ENCODE measurements at regions not wholly inside any gene's neighbourhood (a gene's known extent, or its start where the extent isn't known, plus 50 kb on each side); places are given as distances from the start of the nearest gene placed in this dataset.

DNA sequence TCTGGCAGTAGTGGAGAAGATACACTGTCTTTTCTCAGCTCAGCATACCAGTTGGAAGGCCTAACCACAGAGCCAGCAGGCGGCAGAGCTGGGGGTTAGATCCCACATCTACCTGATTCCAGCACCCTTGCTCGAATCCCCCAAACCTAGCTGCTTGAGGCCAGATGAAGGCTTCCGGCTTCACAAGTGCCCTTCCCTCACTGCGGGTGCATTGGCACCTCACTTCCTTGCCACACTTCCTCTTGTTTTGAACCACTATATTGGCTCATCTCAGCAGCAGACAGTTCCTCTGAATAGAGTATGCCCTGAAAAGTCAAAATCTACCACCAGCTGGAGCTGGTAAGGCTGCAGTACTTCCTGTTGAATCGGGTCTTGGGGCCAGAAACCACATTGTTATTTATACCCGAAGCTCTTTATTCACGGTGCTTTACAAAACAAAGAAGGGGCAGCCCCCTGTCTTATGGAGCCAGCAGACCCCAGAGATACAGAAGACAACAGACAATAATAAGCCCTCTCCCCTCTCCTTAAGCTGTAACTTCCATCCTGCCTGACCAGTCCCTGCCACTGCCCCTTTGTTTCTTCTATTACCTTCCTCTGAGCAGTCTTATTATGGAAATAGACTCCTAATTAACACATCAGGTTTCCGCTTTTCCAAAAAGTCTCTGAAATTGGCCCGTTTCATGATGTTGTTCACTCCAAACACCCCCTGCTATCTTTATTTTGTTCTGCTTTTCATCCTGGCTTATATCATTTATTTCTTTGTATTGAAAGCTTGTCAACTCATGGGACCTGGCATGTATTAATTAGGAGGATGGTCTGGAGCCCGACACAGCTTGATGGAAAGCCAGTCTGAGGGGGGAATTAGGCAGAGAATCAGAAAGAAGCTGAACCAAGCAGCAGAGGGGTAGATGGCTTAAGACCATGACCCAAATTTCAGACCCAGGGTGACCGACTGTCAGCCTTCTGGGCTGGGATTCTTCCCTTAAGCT lies 233.5 kb downstream of the EFCAB11 start:
- BruUV-seq (replicated peaks), result no TSS peak
- FAIRE-seq, result no peak
- SMC1A ChIA-PET (ENCODE audit: uncharacterized antibody, unreplicated experiment), result interaction anchor here (0.5 to 0.6 kb wide), 2 partner anchors 85 to 193 kb away, joined by 3 to 4 read pairs; no protein-coding TSS in a partner anchor
- Histone ChIP-seq H3K27me3 (replicated peaks in 1 of 2; ENCODE audit: control insufficient read depth in 2 of 2, insufficient read depth in 2 of 2, low read length in 1 of 2) (no peaks in the 10 kb centered on the region), H3K27ac (ENCODE audit: control insufficient read depth, insufficient read depth) (no peak overlapping the region), H3K79me2 (ENCODE audit: control insufficient read depth, insufficient read depth, low read length) (no peaks in the 10 kb centered on the region), H3K4me2 (ENCODE audit: control insufficient read depth, insufficient read depth) (peak overlapping the region; percentile 38; the same call in 1 of the 2 replicates), H4K20me1 (ENCODE audit: control insufficient read depth, insufficient read depth) (no peaks in the 10 kb centered on the region), H2AFZ (ENCODE audit: control insufficient read depth, low read depth, low read length) (peak overlapping the region; percentile 53), H3K4me1 (ENCODE audit: control insufficient read depth, insufficient read depth, low read length) (peaks cover 24% of the 10 kb centered on the region), H3K36me3 (ENCODE audit: control insufficient read depth in 2 of 2, insufficient read depth in 2 of 2, low read length in 1 of 2) (no peaks in the 10 kb centered on the region), H3K4me3 (no peak overlapping the region), H3K9ac (ENCODE audit: control insufficient read depth, insufficient read depth, low read length) (no peak overlapping the region), H3K9me3 (replicated peaks; ENCODE audit: control insufficient read depth, insufficient read depth, low read length) (no peaks in the 10 kb centered on the region)
- CTCF ChIA-PET, result interaction anchor here (0.7 to 1.2 kb wide), 2 partner anchors 30 to 1020 kb away, joined by 3 read pairs; no protein-coding TSS in a partner anchor
- DNase-seq (ENCODE audit: low read depth, low spot score), result peak; percentile 50
- POLR2A ChIA-PET, result no interaction called here
- 21% methylated on average over 11 of the region's 11 CpGs for WGBS (ENCODE audit: insufficient coverage, insufficient replicate concordance, low lambda C conversion rate, missing lambda C conversion rate)
- RAD21 ChIA-PET (ENCODE audit: unreplicated experiment), result no interaction called here
- in situ Hi-C loops (cut with MboI), result no loop called here
- intact Hi-C loops (cut with micrococcal nuclease; ENCODE audit: unreplicated experiment), result no loop called here
- peak in 1 of 2 experiments; percentile 93; a peak in 2 of 4 replicates for TF ChIP-seq ETV6 (conservative IDR thresholded peaks at IDR 0.05 in 1 of 2, IDR thresholded peaks at IDR 0.05 in 1 of 2; ENCODE audit: borderline replicate concordance in 1 of 2, low read depth in 1 of 2)
- 0 out of 2 replicates have a peak, but pooled peaks have one; percentile 12 for TF ChIP-seq TCF12 (IDR thresholded peaks at IDR 0.05; ENCODE audit: low read depth, low read length)
- 0 out of 2 replicates have a peak, but pooled peaks have one; percentile 34 for TF ChIP-seq CBX5 (IDR thresholded peaks at IDR 0.05; ENCODE audit: low read depth)
- peak; percentile 75 for TF ChIP-seq SPI1 (IDR thresholded peaks at IDR 0.05; ENCODE audit: borderline replicate concordance, insufficient read depth, low read depth, low read length)
- 0 out of 3 replicates have a peak, but pooled peaks of 1 of the 2 experiments have one; percentile 29 for TF ChIP-seq EGR1 (IDR thresholded peaks at IDR 0.05; ENCODE audit: borderline replicate concordance in 1 of 2, low read depth in 2 of 2, low read length in 2 of 2)
- no peak for TF ChIP-seq NR2C1 (IDR thresholded peaks at IDR 0.05)
- TF ChIP-seq EP300 (IDR thresholded peaks at IDR 0.05; ENCODE audit: borderline replicate concordance in 1 of 2, control insufficient read depth in 1 of 2, low read depth in 2 of 2, low read length in 2 of 2), result no peak; a peak in 1 of 4 replicates
- no peak for TF ChIP-seq BMI1 (IDR thresholded peaks at IDR 0.05; ENCODE audit: borderline replicate concordance)
- TF ChIP-seq, protein P1, sequence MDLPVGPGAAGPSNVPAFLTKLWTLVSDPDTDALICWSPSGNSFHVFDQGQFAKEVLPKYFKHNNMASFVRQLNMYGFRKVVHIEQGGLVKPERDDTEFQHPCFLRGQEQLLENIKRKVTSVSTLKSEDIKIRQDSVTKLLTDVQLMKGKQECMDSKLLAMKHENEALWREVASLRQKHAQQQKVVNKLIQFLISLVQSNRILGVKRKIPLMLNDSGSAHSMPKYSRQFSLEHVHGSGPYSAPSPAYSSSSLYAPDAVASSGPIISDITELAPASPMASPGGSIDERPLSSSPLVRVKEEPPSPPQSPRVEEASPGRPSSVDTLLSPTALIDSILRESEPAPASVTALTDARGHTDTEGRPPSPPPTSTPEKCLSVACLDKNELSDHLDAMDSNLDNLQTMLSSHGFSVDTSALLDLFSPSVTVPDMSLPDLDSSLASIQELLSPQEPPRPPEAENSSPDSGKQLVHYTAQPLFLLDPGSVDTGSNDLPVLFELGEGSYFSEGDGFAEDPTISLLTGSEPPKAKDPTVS (IDR thresholded peaks at IDR 0.05; ENCODE audit: low read depth, low read length), result no peak
- 0 out of 2 replicates have a peak, but pooled peaks have one; percentile 16 for TF ChIP-seq EED (IDR thresholded peaks at IDR 0.05; ENCODE audit: low read depth)
- peak; percentile 58 for TF ChIP-seq RUNX3 (IDR thresholded peaks at IDR 0.05; ENCODE audit: low read length)
- ATAC-seq, result peak; percentile 79

Measured in GM12878 (cell line).